MCF 10A (cell line): ENCODE measurements at regions not wholly inside any gene's neighbourhood (a gene's known extent, or its start where the extent isn't known, plus 50 kb on each side); places are given as distances from the start of the nearest gene placed in this dataset.

Source experiments
- BruUV-seq: library from RNA; stranded (reverse); fragments of 400-500 nt; replicated peaks from 2 replicates; lab custom pipeline; 2021; lab: Mats Ljungman, UMichigan
- CTCF ChIA-PET: fragments of 300-600 bp; sonication (Branson Sonifier 250); formaldehyde crosslinking; extraction: SDS; loops from one replicate; lab custom pipeline; 2021; ENCODE audit warnings: antibody characterized with exemption, inconsistent platforms; lab: Yijun Ruan, JAX
- POLR2A ChIA-PET: fragments of 300-600, 350-650 bp; sonication (Branson Sonifier 250); formaldehyde crosslinking; extraction: SDS; loops from one replicate; lab custom pipeline; 2020; ENCODE audit warnings: antibody characterized with exemption, inconsistent platforms; lab: Yijun Ruan, JAX
- DNase-seq: peaks from one replicate; pipeline ENCODE4 v3.0.0-alpha.2; 2018; ENCODE audit not compliant: unreplicated experiment
- H3K27ac Mint-ChIP-seq: one replicate; pipeline ENCODE4 v1.8.0; 2022; ENCODE audit warnings: mild to moderate bottlenecking, low read depth, mixed read lengths; ENCODE audit not compliant: unreplicated experiment
- H3K27me3 Mint-ChIP-seq: one replicate; pipeline ENCODE4 v1.8.0; 2022; ENCODE audit warnings: mixed read lengths; ENCODE audit not compliant: insufficient read depth, unreplicated experiment
- H3K36me3 Mint-ChIP-seq: one replicate; pipeline ENCODE4 v1.8.0; 2022; ENCODE audit warnings: mild to moderate bottlenecking, moderate library complexity, mixed read lengths; ENCODE audit not compliant: insufficient read depth, unreplicated experiment
- H3K4me1 Mint-ChIP-seq: one replicate; pipeline ENCODE4 v1.8.0; 2022; ENCODE audit warnings: mixed read lengths; ENCODE audit not compliant: insufficient read depth, unreplicated experiment
- H3K4me3 Mint-ChIP-seq: one replicate; pipeline ENCODE4 v1.8.0; 2022; ENCODE audit warnings: mild to moderate bottlenecking, moderate library complexity, mixed read lengths; ENCODE audit not compliant: unreplicated experiment
- H3K9me3 Mint-ChIP-seq: one replicate; pipeline ENCODE4 v1.8.0; 2022; ENCODE audit warnings: mixed read lengths; ENCODE audit not compliant: unreplicated experiment
- intact Hi-C: fragments of 100-400 bp; cut with micrococcal nuclease; formaldehyde crosslinking; loops from 2 replicates; pipeline ENCODE4 v1.14.1; 2022
- TF ChIP-seq, protein P1 (sequence below): fragments of 200-600 bp; IDR thresholded peaks from one replicate; pipeline ENCODE4 v1.8.0; 2022; ENCODE audit warnings: antibody characterized with exemption, mild to moderate bottlenecking; ENCODE audit not compliant: unreplicated experiment

DNA sequence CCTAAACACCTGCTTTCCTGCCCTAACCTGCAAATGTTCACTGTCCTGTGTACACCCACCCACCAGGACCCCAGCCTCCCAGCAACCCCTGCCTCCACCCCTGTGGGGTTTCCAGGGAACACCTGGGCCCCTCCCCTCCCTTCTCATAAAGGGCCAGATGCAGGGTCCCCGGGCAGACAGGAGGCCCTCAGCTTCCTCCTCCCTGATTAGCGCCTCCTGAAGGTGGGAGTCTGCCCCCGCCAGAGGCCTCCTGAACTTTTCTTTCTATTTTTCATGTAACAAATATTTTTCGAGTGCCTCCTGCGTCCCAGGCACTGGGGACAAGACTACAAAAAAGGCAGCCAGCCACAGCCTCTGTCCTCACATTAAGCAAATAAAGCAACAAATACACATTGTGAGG is 135.4 kb upstream of the LINGO1 start:
- no TSS peak for BruUV-seq
- POLR2A ChIA-PET: no interaction called here
- Mint-ChIP-seq H3K36me3 (no peaks in the 10 kb centered on the region), H3K27me3 (peaks cover 61% of the 10 kb centered on the region), H3K4me1 (no peaks in the 10 kb centered on the region), H3K4me3 (no peak overlapping the region), H3K27ac (no peak overlapping the region), H3K9me3 (no peaks in the 10 kb centered on the region)
- CTCF ChIA-PET: interaction anchor here (0.6 kb wide), 1 partner anchor 54 kb away, joined by 3 read pairs; no protein-coding TSS in a partner anchor
- intact Hi-C loops: no loop called here
- TF ChIP-seq, protein P1, sequence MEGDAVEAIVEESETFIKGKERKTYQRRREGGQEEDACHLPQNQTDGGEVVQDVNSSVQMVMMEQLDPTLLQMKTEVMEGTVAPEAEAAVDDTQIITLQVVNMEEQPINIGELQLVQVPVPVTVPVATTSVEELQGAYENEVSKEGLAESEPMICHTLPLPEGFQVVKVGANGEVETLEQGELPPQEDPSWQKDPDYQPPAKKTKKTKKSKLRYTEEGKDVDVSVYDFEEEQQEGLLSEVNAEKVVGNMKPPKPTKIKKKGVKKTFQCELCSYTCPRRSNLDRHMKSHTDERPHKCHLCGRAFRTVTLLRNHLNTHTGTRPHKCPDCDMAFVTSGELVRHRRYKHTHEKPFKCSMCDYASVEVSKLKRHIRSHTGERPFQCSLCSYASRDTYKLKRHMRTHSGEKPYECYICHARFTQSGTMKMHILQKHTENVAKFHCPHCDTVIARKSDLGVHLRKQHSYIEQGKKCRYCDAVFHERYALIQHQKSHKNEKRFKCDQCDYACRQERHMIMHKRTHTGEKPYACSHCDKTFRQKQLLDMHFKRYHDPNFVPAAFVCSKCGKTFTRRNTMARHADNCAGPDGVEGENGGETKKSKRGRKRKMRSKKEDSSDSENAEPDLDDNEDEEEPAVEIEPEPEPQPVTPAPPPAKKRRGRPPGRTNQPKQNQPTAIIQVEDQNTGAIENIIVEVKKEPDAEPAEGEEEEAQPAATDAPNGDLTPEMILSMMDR: no peak
- no peak for DNase-seq

DNA sequence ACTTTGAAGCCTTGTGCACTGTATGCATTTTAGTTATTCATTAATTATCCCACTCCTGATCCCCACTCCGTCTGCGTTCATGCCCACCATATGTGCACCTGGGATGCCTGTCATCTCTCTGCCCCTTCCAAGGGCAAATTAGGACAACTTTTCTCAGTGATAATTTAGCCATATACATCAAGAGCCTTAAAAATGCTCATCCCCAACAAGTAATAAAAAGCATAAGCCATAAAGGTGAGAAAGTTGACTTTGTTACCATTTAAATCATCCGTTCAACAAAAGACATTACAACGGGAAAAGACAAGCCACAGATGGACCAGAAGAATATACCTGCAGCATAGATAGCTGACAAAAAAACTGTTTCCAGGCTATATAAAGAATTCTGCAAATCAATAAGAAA is 131.4 kb upstream of the LINGO1 start:
- no peak overlapping the region for H3K4me3 Mint-ChIP-seq
- no peaks in the 10 kb centered on the region for H3K4me1 Mint-ChIP-seq
- H3K9me3 Mint-ChIP-seq: no peaks in the 10 kb centered on the region
- H3K36me3 Mint-ChIP-seq: no peaks in the 10 kb centered on the region
- POLR2A ChIA-PET: no interaction called here
- intact Hi-C loops: no loop called here
- TF ChIP-seq, protein P1: no peak
- no TSS peak for BruUV-seq
- H3K27me3 Mint-ChIP-seq: peaks cover 58% of the 10 kb centered on the region
- CTCF ChIA-PET: no interaction called here
- DNase-seq: no peak
- H3K27ac Mint-ChIP-seq: no peak overlapping the region

DNA sequence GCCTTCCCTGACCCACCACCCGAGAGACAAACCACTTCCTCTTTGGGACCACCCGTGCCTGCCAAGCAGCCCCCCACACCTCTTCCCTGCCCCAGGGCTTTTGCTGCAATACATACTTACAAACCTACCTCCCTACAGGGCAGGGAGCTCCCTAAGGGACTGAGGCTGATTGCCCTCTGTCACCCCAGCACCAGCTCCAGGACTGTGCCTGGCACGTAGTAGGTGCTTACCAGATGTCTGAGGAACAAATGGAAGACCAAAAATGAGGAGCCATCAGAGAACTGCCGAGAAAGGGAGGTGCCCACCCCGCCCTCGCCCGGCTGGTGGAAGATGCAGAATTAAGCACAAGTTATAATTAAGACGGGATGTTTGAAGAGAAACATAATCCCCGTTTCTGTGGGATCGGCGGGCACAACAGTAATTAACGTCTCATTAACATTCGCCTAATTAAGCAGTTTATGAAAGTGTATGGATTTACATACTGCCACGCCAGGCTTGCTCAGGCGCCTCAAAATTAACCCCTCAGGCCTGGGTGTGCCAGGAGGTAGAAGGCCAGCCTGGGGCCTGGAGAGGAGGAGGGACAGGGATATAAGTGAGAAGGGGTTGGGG is 130.1 kb upstream of the LINGO1 start:
- Mint-ChIP-seq H3K9me3 (no peaks in the 10 kb centered on the region), H3K27me3 (peaks cover 46% of the 10 kb centered on the region), H3K27ac (no peak overlapping the region), H3K4me1 (no peaks in the 10 kb centered on the region), H3K36me3 (no peaks in the 10 kb centered on the region), H3K4me3 (no peak overlapping the region)
- CTCF ChIA-PET: no interaction called here
- intact Hi-C loops: no loop called here
- no peak for DNase-seq
- TF ChIP-seq, protein P1: no peak
- POLR2A ChIA-PET: no interaction called here
- BruUV-seq: no TSS peak

DNA sequence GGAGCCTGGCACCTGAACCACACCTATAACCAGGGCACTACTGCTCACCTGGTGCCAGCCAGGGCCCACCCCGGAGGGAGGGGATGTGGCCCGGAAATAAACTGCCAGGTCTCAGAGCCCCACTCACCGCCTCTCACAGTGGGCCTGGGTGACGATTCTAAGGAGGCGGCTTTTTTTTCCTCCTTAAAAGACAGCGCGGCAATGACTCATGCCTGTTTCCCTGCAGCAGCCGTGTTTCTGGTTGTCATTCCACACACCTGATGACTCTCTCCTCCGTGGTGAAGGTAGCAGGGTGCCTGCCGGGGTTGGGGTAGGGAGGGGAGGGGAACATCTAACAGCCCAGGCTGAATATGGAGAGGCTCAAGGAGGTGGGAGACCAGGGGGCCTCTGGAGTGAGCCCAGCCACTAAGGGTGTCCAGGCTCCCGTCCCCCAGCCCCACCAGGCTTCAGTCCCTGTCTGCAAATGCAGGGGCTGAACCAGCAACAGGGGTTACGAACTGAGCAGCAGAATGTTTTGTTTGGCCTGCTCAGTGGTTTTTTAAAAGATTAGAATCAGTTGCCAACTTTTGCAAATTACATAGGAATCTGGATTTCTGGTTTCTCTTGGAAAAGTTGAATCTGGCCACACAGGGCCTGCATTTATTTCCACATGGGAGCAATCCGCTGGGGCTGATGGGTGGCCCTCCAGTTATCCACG is 127.3 kb upstream of the LINGO1 start:
- BruUV-seq: no TSS peak
- intact Hi-C loops: no loop called here
- no peaks in the 10 kb centered on the region for H3K36me3 Mint-ChIP-seq
- H3K4me3 Mint-ChIP-seq: no peak overlapping the region
- DNase-seq: no peak
- H3K27me3 Mint-ChIP-seq: peaks cover 36% of the 10 kb centered on the region
- H3K27ac Mint-ChIP-seq: no peak overlapping the region
- H3K9me3 Mint-ChIP-seq: no peaks in the 10 kb centered on the region
- ChIA-PET CTCF (no interaction called here), POLR2A (no interaction called here)
- TF ChIP-seq, protein P1: no peak
- no peaks in the 10 kb centered on the region for H3K4me1 Mint-ChIP-seq
